Muscle layer of colon (tissue), 2 donors: ENCODE measurements at regions not wholly inside any gene's neighbourhood (a gene's known extent, or its start where the extent isn't known, plus 50 kb on each side); places are given as distances from the start of the nearest gene placed in this dataset.

Experiments used
- H3K27ac ChIP-seq: one replicate; pipeline ENCODE4 v1.7.0; 2013; ENCODE audit warnings: low read depth, mild to moderate bottlenecking, low read length, moderate library complexity
- H3K27me3 ChIP-seq, 2 donors: one replicate each; pipeline ENCODE4 v1.7.0; 2013; ENCODE audit warnings: low read length in 2 of 2, mild to moderate bottlenecking in 2 of 2; ENCODE audit not compliant: insufficient read depth in 2 of 2, control insufficient read depth in 1 of 2
- H3K36me3 ChIP-seq: one replicate; pipeline ENCODE4 v1.7.0; 2013; ENCODE audit warnings: mild to moderate bottlenecking, low read length; ENCODE audit not compliant: insufficient read depth
- H3K4me1 ChIP-seq: one replicate; pipeline ENCODE4 v1.7.0; 2013; ENCODE audit warnings: mild to moderate bottlenecking, low read length; ENCODE audit not compliant: insufficient read depth
- H3K4me3 ChIP-seq, 2 donors: one replicate each; pipeline ENCODE4 v1.7.0; 2013; ENCODE audit warnings: low read length in 2 of 2, low read depth in 1 of 2, mild to moderate bottlenecking in 1 of 2, moderate library complexity in 1 of 2
- H3K9ac ChIP-seq: one replicate; pipeline ENCODE4 v1.7.0; 2013; ENCODE audit warnings: low read length
- H3K9me3 ChIP-seq: one replicate; pipeline ENCODE4 v1.7.0; 2013; ENCODE audit warnings: mild to moderate bottlenecking, low read length
- donor health status: abdominal sarcoma.
- donor health status: Adenocarcinoma of cecum.

- peaks cover 6% of the 10 kb centered on the region for H3K4me1 ChIP-seq
- no peaks in the 10 kb centered on the region for H3K27me3 ChIP-seq
- no peaks in the 10 kb centered on the region for H3K36me3 ChIP-seq
- no peak overlapping the region for H3K4me3 ChIP-seq
- H3K9me3 ChIP-seq, result no peaks in the 10 kb centered on the region
- no peak overlapping the region for H3K9ac ChIP-seq
- H3K27ac ChIP-seq, result no peak overlapping the region
Measured at GRCh38 chr13:85508683-85509329, 290.4 kb downstream of the SLITRK6 start.

DNA sequence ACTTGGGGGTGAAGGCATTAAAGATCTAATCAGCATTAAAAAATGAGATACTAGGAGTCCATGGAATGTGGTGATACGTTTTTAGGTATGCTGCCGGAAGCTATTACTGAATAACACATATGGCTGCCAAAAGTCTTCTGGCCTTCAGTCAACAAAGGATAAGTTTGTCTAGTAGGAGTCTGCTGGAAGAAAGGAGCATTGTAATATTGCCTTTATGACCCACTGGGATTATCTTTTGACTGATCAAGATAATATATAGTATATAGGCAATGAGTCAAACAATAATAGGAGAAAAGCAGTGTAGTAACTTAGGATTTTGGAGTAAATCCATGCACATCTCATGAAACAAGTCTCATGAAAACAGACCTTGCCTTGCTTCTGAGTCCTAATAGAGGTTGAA is 295.4 kb downstream of the SLITRK6 start:
- Histone ChIP-seq H3K4me3 (no peak overlapping the region), H3K27ac (no peak overlapping the region), H3K27me3 (no peaks in the 10 kb centered on the region), H3K36me3 (no peaks in the 10 kb centered on the region), H3K4me1 (no peaks in the 10 kb centered on the region), H3K9ac (no peak overlapping the region), H3K9me3 (no peaks in the 10 kb centered on the region)

DNA sequence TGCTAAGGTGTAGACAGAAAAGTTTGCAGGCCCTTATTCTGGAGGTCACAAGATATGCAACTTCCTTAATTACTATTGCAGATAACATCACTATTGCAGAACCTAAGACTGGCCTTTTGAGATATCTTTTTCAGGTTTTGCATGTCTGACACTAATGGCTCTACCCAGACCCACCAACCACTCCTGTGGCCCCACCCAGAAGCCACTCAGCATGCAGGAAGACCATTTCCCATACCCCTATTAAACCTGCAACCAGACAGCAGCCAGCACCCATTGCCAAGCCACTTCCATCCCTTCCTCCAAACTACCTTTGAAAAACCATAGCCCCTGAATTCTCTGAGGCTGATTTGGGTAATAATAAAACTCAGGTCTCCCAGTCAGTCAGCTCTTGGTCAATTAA is 297.6 kb downstream of the SLITRK6 start:
- no peaks in the 10 kb centered on the region for H3K9me3 ChIP-seq
- H3K4me3 ChIP-seq, result no peak overlapping the region
- H3K4me1 ChIP-seq, result no peaks in the 10 kb centered on the region
- H3K27me3 ChIP-seq, result no peaks in the 10 kb centered on the region
- H3K36me3 ChIP-seq, result no peaks in the 10 kb centered on the region
- H3K9ac ChIP-seq, result no peak overlapping the region
- no peak overlapping the region for H3K27ac ChIP-seq

- Histone ChIP-seq H3K4me1 (no peaks in the 10 kb centered on the region), H3K9ac (no peak overlapping the region), H3K27ac (no peak overlapping the region), H3K36me3 (no peaks in the 10 kb centered on the region), H3K27me3 (no peaks in the 10 kb centered on the region), H3K9me3 (no peaks in the 10 kb centered on the region), H3K4me3 (no peak overlapping the region)
Measured at GRCh38 chr13:85500696-85501256, 298.4 kb downstream of the SLITRK6 start.

DNA sequence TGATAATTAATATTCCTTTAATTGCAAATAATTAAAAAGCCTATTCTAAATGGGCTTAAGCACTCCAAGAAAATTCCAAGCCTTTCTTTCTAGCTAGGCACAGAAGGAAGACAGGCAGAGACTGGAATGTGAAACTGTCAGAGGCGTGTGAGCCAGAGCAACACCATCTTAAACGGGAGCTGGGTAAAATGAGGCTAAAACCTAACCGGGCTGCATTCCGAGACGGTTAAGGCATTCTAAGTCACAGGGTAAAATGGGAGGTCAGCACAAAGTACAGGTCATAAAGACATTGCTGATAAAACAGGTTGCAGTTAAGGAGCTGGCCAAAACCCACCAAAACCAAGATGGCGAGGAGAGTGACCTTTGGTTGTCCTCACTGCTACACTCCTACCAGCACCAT is 300.4 kb downstream of the SLITRK6 start:
- Histone ChIP-seq H3K4me1 (no peaks in the 10 kb centered on the region), H3K9me3 (no peaks in the 10 kb centered on the region), H3K36me3 (no peaks in the 10 kb centered on the region), H3K4me3 (no peak overlapping the region), H3K27ac (no peak overlapping the region), H3K27me3 (no peaks in the 10 kb centered on the region), H3K9ac (no peak overlapping the region)

GRCh38 chr13:85497652-85498051 is 301.6 kb downstream of the SLITRK6 start:
- H3K9me3 ChIP-seq, result no peaks in the 10 kb centered on the region
- no peak overlapping the region for H3K4me3 ChIP-seq
- H3K27me3 ChIP-seq, result no peaks in the 10 kb centered on the region
- H3K4me1 ChIP-seq, result no peaks in the 10 kb centered on the region
- H3K36me3 ChIP-seq, result no peaks in the 10 kb centered on the region
- H3K9ac ChIP-seq, result no peak overlapping the region
- H3K27ac ChIP-seq, result no peak overlapping the region

DNA sequence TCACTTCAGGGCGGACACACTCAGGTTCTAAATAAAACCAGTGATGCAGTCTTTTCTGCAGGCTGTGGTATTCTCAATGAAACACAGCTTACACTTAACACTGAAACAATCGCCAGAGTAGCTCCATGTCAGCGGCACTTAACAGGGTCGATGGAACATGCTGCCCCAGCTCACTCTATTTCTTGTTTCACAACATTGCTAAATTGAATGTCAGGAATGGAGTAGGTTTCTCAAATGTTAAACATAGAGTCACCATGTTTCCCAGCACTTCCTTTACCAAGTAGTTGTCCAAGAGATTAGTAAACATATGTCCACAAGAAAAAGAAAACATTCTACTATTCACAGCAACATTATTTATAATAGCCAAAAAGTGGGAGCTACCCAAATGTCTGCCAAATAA is 306.9 kb downstream of the SLITRK6 start:
- Histone ChIP-seq H3K9me3 (no peaks in the 10 kb centered on the region), H3K4me3 (no peak overlapping the region), H3K4me1 (no peaks in the 10 kb centered on the region), H3K9ac (no peak overlapping the region), H3K36me3 (no peaks in the 10 kb centered on the region), H3K27me3 (no peaks in the 10 kb centered on the region), H3K27ac (no peak overlapping the region)

DNA sequence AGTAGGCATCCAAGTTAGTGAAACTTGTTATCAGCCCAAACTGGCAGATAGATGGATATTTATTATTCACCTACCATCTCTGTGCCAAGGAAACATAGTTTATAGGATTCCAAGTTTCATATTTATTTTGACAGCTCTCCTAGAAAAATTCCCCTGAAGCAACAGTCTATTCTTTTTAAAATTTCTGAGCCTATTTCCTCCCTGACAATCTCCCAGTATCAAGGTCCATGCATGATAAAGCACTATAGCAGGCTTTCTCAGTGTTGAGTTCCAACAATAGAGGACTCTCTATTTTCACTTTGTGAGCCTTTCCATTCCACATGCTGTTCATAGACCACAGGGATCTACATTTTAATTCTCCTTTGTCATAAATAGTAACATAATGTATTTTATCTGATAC is 312.6 kb downstream of the SLITRK6 start:
- Histone ChIP-seq H3K27ac (no peak overlapping the region), H3K9ac (no peak overlapping the region), H3K9me3 (no peaks in the 10 kb centered on the region), H3K27me3 (no peaks in the 10 kb centered on the region), H3K4me1 (no peaks in the 10 kb centered on the region), H3K4me3 (no peak overlapping the region), H3K36me3 (no peaks in the 10 kb centered on the region)

DNA sequence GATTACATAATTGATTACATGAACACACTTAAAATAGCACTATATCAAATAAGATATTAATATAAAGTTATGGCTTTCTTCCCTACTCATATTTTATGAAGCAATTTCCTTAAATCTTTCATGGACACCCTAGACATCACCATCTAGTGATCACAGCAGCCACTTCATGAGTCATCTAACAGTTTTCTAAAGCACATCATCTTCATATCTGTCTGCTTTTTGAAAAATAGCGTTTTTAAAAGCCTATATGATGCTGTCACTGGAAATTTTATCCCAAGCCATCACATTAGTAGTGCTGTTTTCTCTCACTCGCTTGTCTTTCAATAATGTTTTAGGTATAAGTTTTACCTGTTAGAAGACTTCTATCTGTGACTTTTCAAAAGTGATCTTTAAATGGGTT is 326.1 kb downstream of the SLITRK6 start:
- Histone ChIP-seq H3K9ac (no peak overlapping the region), H3K9me3 (no peaks in the 10 kb centered on the region), H3K4me3 (no peak overlapping the region), H3K27ac (no peak overlapping the region), H3K36me3 (no peaks in the 10 kb centered on the region), H3K4me1 (no peaks in the 10 kb centered on the region), H3K27me3 (no peaks in the 10 kb centered on the region)

DNA sequence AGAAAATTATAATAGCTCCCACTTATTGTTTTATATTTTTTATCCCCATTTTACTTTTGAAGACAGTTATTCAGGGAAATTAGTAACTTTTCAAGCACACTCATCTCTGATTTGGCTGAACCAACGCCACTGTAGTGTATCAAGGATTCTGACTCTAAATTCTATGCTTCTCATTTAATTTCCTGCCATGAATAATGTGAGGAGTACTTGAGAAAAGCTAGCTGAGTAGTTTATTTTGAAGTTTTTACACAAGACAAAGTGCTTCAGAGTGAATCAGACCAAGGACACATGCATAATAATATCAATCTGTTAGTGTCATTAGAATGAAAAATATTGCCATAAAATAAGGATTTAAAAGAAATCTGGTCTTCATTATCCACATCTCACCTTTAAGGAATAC is 329.9 kb downstream of the SLITRK6 start:
- H3K4me1 ChIP-seq, result no peaks in the 10 kb centered on the region
- no peak overlapping the region for H3K27ac ChIP-seq
- H3K27me3 ChIP-seq, result no peaks in the 10 kb centered on the region
- H3K9me3 ChIP-seq, result no peaks in the 10 kb centered on the region
- H3K9ac ChIP-seq, result no peak overlapping the region
- no peak overlapping the region for H3K4me3 ChIP-seq
- H3K36me3 ChIP-seq, result no peaks in the 10 kb centered on the region

GRCh38 chr13:85462792-85463425 is 336.3 kb downstream of the SLITRK6 start:
- Histone ChIP-seq H3K27ac (no peak overlapping the region), H3K4me1 (no peaks in the 10 kb centered on the region), H3K9ac (no peak overlapping the region), H3K4me3 (no peak overlapping the region), H3K9me3 (no peaks in the 10 kb centered on the region), H3K36me3 (no peaks in the 10 kb centered on the region), H3K27me3 (no peaks in the 10 kb centered on the region)

- no peak overlapping the region for H3K4me3 ChIP-seq
- H3K4me1 ChIP-seq, result no peaks in the 10 kb centered on the region
Measured at GRCh38 chr13:85461621-85462020, 337.6 kb downstream of the SLITRK6 start.

More at GRCh38 chr13:85461621-85462020, 337.6 kb downstream of the SLITRK6 start:
- H3K36me3 ChIP-seq, result no peaks in the 10 kb centered on the region
- no peaks in the 10 kb centered on the region for H3K27me3 ChIP-seq
- H3K9me3 ChIP-seq, result no peaks in the 10 kb centered on the region
- no peak overlapping the region for H3K9ac ChIP-seq
- no peak overlapping the region for H3K27ac ChIP-seq
